ENCODE measurements at regions not wholly inside any gene's neighbourhood (a gene's known extent, or its start where the extent isn't known, plus 50 kb on each side); places are given as distances from the start of the nearest gene placed in this dataset.

DNA sequence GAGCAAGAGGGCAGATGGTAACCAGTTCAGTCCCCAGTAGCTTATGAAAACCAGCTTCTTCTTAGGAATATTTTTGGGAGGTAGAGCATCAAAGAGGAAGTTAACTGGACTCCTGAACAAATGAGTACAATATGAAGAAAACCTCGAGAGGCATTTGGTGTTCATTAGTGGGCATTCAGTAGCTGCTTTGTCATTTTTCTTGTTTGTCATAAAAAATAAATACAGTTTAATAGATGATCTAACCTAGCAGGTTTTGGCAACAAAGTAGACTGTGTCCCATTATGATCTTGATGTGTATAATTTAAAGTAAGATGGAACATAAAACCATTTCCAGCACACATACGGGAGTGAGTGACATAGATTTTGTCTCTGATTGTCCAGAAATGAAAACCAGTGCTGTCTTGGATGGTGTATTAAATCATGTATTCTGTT, 173.1 kb downstream of the HS3ST3A1 start:
- no peak overlapping the region for H3K4me3 ChIP-seq (ENCODE audit: low read depth, low read length)
- TF ChIP-seq, protein P1, sequence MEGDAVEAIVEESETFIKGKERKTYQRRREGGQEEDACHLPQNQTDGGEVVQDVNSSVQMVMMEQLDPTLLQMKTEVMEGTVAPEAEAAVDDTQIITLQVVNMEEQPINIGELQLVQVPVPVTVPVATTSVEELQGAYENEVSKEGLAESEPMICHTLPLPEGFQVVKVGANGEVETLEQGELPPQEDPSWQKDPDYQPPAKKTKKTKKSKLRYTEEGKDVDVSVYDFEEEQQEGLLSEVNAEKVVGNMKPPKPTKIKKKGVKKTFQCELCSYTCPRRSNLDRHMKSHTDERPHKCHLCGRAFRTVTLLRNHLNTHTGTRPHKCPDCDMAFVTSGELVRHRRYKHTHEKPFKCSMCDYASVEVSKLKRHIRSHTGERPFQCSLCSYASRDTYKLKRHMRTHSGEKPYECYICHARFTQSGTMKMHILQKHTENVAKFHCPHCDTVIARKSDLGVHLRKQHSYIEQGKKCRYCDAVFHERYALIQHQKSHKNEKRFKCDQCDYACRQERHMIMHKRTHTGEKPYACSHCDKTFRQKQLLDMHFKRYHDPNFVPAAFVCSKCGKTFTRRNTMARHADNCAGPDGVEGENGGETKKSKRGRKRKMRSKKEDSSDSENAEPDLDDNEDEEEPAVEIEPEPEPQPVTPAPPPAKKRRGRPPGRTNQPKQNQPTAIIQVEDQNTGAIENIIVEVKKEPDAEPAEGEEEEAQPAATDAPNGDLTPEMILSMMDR (IDR thresholded peaks at IDR 0.05; ENCODE audit: insufficient read depth, low read depth, low read length) = no peak
- ChIA-PET POLR2A (no interaction called here), CTCF (interaction anchor here (0.8 to 1.4 kb wide), 5 partner anchors 8 to 111 kb away, joined by 3 to 4 read pairs (median 3); no protein-coding TSS in a partner anchor)
- H3K36me3 ChIP-seq (ENCODE audit: control insufficient read depth, insufficient read depth, low read length) = no peaks in the 10 kb centered on the region
- no peaks in the 10 kb centered on the region for H3K27me3 ChIP-seq (ENCODE audit: control insufficient read depth, insufficient read depth, low read length)
- peak; percentile 47 for DNase-seq (ENCODE audit: low read depth)

DNA sequence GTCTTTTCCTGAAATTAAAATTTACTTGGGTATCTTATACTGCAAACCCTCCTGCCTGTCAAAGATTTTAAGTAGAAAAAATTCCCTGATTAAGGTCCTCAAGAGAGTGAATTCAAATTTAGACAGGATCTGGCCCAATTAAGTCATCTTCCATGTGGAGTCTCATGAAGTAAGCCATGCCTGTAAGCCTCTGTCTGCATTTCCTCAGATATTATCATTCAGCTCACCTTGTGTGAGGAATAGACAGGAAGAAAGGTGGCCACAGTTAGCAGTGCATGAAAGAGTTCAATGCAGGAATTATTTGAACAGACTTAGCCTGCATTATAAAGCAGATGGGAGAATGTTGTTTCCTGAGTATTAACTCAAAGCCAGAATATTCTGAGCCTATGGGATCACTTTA, 174.7 kb downstream of the HS3ST3A1 start:
- DNase-seq (ENCODE audit: low read depth) = no peak
- TF ChIP-seq, protein P1 (IDR thresholded peaks at IDR 0.05; ENCODE audit: insufficient read depth, low read depth, low read length) = no peak
- CTCF ChIA-PET = no interaction called here
- Histone ChIP-seq H3K36me3 (ENCODE audit: control insufficient read depth, insufficient read depth, low read length) (no peaks in the 10 kb centered on the region), H3K27me3 (ENCODE audit: control insufficient read depth, insufficient read depth, low read length) (no peaks in the 10 kb centered on the region), H3K4me3 (ENCODE audit: low read depth, low read length) (no peak overlapping the region)
- POLR2A ChIA-PET = no interaction called here

DNA sequence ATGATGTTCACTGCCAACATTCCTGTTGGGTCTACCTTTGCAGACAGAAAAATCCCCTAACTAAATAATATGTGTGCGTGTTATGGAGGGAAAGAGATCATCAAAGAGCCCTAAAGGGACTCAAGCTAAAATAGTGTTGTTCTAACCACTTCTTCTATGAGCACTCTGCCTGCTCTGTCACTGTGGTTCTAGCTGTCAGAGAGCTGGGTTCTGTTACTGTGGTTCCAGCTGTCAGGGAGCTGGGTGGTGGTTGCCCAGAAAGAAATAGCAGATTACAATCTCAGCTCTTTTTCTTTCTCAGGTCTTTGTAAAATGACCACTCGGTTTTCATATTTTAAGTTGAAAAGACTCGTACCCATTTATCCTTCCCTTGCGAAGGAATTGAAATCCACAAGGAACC, 176.3 kb downstream of the HS3ST3A1 start:
- no peak for DNase-seq (ENCODE audit: low read depth)
- Histone ChIP-seq H3K36me3 (ENCODE audit: control insufficient read depth, insufficient read depth, low read length) (no peaks in the 10 kb centered on the region), H3K4me3 (ENCODE audit: low read depth, low read length) (no peak overlapping the region), H3K27me3 (ENCODE audit: control insufficient read depth, insufficient read depth, low read length) (no peaks in the 10 kb centered on the region)
- TF ChIP-seq, protein P1 (IDR thresholded peaks at IDR 0.05; ENCODE audit: insufficient read depth, low read depth, low read length) = no peak
- CTCF ChIA-PET = no interaction called here
- POLR2A ChIA-PET = no interaction called here

DNA sequence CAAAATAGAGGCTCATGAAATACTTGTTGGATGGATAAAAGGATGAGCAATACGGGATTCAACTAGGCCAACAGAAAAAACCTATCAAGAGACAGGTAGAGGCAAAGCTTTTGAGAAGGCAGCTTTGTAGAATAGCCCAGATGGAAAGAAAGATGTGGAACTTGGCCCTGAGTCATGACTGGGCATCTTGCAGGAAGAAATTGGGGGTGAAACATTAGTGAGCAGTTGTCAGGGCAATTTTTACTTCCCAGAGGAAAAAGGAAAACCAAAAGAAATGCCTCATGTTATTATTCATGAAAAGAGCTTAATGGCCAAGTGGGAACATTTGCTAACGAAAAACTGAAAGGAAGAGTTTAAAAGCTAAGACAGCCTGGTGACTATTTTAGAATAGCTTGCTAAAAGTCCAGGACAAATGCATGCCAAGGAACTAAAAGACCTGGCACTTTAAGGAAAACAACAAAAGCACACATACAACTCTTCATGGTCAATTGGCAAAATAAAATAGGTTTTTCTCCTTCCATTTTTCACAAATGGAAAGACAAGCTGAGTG, 180.1 kb downstream of the HS3ST3A1 start:
- POLR2A ChIA-PET = interaction anchor here (0.6 kb wide), 1 partner anchor 1755 kb away, joined by 3 read pairs; no protein-coding TSS in a partner anchor
- Histone ChIP-seq H3K4me3 (ENCODE audit: low read depth, low read length) (no peak overlapping the region), H3K36me3 (ENCODE audit: control insufficient read depth, insufficient read depth, low read length) (no peaks in the 10 kb centered on the region), H3K27me3 (ENCODE audit: control insufficient read depth, insufficient read depth, low read length) (no peaks in the 10 kb centered on the region)
- DNase-seq (ENCODE audit: low read depth) = no peak
- TF ChIP-seq, protein P1 (IDR thresholded peaks at IDR 0.05; ENCODE audit: insufficient read depth, low read depth, low read length) = no peak
- CTCF ChIA-PET = interaction anchor here (0.7 to 1.1 kb wide), 2 partner anchors 18 to 875 kb away, joined by 3 read pairs; no protein-coding TSS in a partner anchor

DNA sequence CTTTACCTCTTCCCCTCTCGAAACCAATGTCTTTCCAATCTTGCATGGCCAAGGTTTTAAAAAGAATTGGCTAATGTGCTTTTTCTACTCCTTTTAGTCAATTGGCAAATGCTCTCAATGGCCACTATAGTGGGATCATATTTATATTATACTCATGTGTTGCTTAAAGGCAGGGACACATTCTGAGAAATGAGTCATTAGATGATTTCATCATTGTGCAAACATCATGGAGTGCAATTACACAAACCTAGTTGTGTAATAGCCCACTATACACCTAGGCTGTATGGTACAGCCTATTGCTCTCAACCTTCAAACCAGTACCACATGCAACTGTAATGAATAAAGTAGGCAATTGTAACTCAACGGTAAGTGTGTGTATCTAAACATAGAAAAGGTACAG, 180.9 kb downstream of the HS3ST3A1 start:
- CTCF ChIA-PET = no interaction called here
- TF ChIP-seq, protein P1 (IDR thresholded peaks at IDR 0.05; ENCODE audit: insufficient read depth, low read depth, low read length) = no peak
- POLR2A ChIA-PET = interaction anchor here (0.6 kb wide), 1 partner anchor 1756 kb away, joined by 3 read pairs; no protein-coding TSS in a partner anchor
- DNase-seq (ENCODE audit: low read depth) = peak; percentile 24
- H3K36me3 ChIP-seq (ENCODE audit: control insufficient read depth, insufficient read depth, low read length) = no peaks in the 10 kb centered on the region
- H3K27me3 ChIP-seq (ENCODE audit: control insufficient read depth, insufficient read depth, low read length) = no peaks in the 10 kb centered on the region
- no peak overlapping the region for H3K4me3 ChIP-seq (ENCODE audit: low read depth, low read length)
